ENCODE measurements at regions not wholly inside any gene's neighbourhood (a gene's known extent, or its start where the extent isn't known, plus 50 kb on each side); places are given as distances from the start of the nearest gene placed in this dataset.

DNA sequence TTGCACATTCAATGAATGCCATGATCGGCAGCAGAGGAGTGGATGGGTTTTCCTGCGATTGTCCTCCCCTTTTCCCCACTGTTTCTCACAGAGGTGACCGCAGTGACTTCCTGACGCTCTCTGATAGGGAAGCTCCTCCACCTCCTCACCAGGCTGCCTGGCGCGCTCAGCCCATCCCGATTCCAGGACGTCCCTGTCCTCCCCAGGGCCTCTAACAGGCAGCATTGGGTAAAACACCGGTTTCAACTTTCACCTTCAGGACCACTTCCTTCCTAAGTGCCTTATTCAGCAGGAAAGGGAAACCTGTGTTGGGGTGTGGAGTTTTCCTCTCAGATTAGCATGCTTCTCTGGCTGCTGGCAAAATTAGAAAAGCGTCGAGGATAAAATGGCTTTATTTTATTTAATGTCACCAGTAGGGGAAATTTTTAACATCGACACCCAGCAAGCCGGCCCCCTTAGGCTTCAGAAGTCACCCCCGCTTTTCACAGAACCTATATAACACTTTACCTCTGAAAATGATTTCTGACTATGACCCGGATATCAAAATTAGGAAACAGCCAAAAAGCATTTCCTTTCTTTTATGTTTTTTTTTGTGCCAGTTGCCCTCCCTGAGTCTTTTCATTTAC, 570.4 kb upstream of the GJE1 start:
- FAIRE-seq (no peak), DNase-seq (ENCODE audit: low read depth) (no peak)
- Histone ChIP-seq H3K9me3 (ENCODE audit: insufficient read depth, low read depth, low read length) (no peaks in the 10 kb centered on the region), H3K9ac (ENCODE audit: low read length) (peak overlapping the region; percentile 69), H3K4me2 (ENCODE audit: low read length) (peak overlapping the region; percentile 72), H3K79me2 (ENCODE audit: insufficient read depth, low read length) (no peaks in the 10 kb centered on the region), H3K4me3 (ENCODE audit: insufficient read depth, low read depth, low read length) (no peak overlapping the region), H3K4me1 (ENCODE audit: insufficient read depth, low read length) (peaks cover 13% of the 10 kb centered on the region), H3K36me3 (ENCODE audit: insufficient read depth, low read length) (no peaks in the 10 kb centered on the region), H4K20me1 (ENCODE audit: insufficient read depth, low read length) (no peaks in the 10 kb centered on the region), H3K27ac (ENCODE audit: low read depth, low read length) (peak overlapping the region; percentile 51), H3K27me3 (ENCODE audit: insufficient read depth, low read length) (no peaks in the 10 kb centered on the region), H2AFZ (ENCODE audit: low read depth, low read length) (peak overlapping the region; percentile 76)
- Mint-ChIP-seq H3K27me3 (ENCODE audit: low read depth, unreplicated experiment) (no peaks in the 10 kb centered on the region), H3K36me3 (ENCODE audit: low read depth, unreplicated experiment) (no peaks in the 10 kb centered on the region), H3K9me3 (ENCODE audit: unreplicated experiment) (no peaks in the 10 kb centered on the region), H3K4me3 (ENCODE audit: unreplicated experiment) (no peak overlapping the region), H3K4me1 (ENCODE audit: low read depth, unreplicated experiment) (peaks cover 10% of the 10 kb centered on the region), H3K27ac (ENCODE audit: unreplicated experiment) (peak overlapping the region; percentile 86)
- no peak for TF ChIP-seq EZH2 (IDR thresholded peaks at IDR 0.05; ENCODE audit: insufficient read depth, low read length)
- TF ChIP-seq, protein P1, sequence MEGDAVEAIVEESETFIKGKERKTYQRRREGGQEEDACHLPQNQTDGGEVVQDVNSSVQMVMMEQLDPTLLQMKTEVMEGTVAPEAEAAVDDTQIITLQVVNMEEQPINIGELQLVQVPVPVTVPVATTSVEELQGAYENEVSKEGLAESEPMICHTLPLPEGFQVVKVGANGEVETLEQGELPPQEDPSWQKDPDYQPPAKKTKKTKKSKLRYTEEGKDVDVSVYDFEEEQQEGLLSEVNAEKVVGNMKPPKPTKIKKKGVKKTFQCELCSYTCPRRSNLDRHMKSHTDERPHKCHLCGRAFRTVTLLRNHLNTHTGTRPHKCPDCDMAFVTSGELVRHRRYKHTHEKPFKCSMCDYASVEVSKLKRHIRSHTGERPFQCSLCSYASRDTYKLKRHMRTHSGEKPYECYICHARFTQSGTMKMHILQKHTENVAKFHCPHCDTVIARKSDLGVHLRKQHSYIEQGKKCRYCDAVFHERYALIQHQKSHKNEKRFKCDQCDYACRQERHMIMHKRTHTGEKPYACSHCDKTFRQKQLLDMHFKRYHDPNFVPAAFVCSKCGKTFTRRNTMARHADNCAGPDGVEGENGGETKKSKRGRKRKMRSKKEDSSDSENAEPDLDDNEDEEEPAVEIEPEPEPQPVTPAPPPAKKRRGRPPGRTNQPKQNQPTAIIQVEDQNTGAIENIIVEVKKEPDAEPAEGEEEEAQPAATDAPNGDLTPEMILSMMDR (IDR thresholded peaks at IDR 0.05; ENCODE audit: insufficient read depth, low read depth, low read length): no peak

DNA sequence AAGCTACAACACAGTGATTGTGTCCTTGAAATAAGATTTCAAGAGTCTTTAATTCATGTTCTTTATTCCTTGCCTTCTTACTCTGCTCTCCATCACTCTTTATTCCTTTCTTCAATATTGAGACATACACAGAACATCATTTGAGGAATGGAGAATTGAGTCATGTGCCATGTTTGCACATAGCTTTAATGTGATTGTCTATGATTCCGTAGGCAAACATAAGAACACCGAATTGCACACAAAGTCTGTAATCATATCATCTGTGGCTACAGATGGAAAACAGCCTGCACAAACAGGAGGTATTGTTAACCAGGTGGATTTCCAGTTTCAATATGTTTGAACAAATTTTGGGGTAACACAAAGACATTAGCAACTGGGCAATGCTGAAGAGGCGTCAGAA, 571.6 kb upstream of the GJE1 start:
- H3K27me3 ChIP-seq (ENCODE audit: insufficient read depth, low read length): no peaks in the 10 kb centered on the region
- no peak overlapping the region for H2AFZ ChIP-seq (ENCODE audit: low read depth, low read length)
- H3K9me3 ChIP-seq (ENCODE audit: insufficient read depth, low read depth, low read length): no peaks in the 10 kb centered on the region
- DNase-seq (ENCODE audit: low read depth) (no peak), FAIRE-seq (peak; percentile 29)
- H3K4me1 ChIP-seq (ENCODE audit: insufficient read depth, low read length): peaks cover 13% of the 10 kb centered on the region
- no peak overlapping the region for H3K4me3 ChIP-seq (ENCODE audit: insufficient read depth, low read depth, low read length)
- no peaks in the 10 kb centered on the region for H3K9me3 Mint-ChIP-seq (ENCODE audit: unreplicated experiment)
- H3K4me3 Mint-ChIP-seq (ENCODE audit: unreplicated experiment): no peak overlapping the region
- H3K4me2 ChIP-seq (ENCODE audit: low read length): no peak overlapping the region
- H3K4me1 Mint-ChIP-seq (ENCODE audit: low read depth, unreplicated experiment): peaks cover 10% of the 10 kb centered on the region
- no peaks in the 10 kb centered on the region for H3K36me3 Mint-ChIP-seq (ENCODE audit: low read depth, unreplicated experiment)
- no peak overlapping the region for H3K27ac ChIP-seq (ENCODE audit: low read depth, low read length)
- H3K27me3 Mint-ChIP-seq (ENCODE audit: low read depth, unreplicated experiment): no peaks in the 10 kb centered on the region
- H3K9ac ChIP-seq (ENCODE audit: low read length): no peak overlapping the region
- no peak for TF ChIP-seq EZH2 (IDR thresholded peaks at IDR 0.05; ENCODE audit: insufficient read depth, low read length)
- TF ChIP-seq, protein P1 (IDR thresholded peaks at IDR 0.05; ENCODE audit: insufficient read depth, low read depth, low read length): no peak
- no peaks in the 10 kb centered on the region for H3K36me3 ChIP-seq (ENCODE audit: insufficient read depth, low read length)
- H3K79me2 ChIP-seq (ENCODE audit: insufficient read depth, low read length): no peaks in the 10 kb centered on the region
- H4K20me1 ChIP-seq (ENCODE audit: insufficient read depth, low read length): no peaks in the 10 kb centered on the region
- no peak overlapping the region for H3K27ac Mint-ChIP-seq (ENCODE audit: unreplicated experiment)

DNA sequence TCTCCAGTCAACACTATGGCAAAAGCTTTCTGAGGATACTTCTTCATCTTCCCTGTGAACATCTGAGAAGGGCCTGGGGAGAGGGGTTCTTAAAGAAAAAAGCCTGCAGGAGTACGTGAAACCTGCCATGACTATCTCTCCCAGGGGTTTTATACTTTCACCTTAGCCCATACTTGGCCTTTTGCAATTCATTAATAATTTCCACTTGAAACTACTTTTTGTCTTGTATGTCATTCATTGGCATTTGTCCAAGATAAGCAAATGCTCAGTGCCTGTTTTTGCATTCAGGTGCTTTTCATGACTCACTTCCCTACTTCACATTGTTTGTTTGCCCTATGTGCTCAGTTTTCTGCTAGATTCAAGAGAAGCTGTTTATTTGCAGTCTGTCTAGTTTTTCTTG, 580.3 kb upstream of the GJE1 start:
- no peak overlapping the region for H3K4me3 Mint-ChIP-seq (ENCODE audit: unreplicated experiment)

More for the DNA sequence above, 580.3 kb upstream of the GJE1 start:
- peaks cover 2% of the 10 kb centered on the region for H3K36me3 Mint-ChIP-seq (ENCODE audit: low read depth, unreplicated experiment)
- no peaks in the 10 kb centered on the region for H3K79me2 ChIP-seq (ENCODE audit: insufficient read depth, low read length)
- FAIRE-seq: peak; percentile 49
- no peaks in the 10 kb centered on the region for H3K36me3 ChIP-seq (ENCODE audit: insufficient read depth, low read length)
- no peaks in the 10 kb centered on the region for H3K27me3 ChIP-seq (ENCODE audit: insufficient read depth, low read length)
- H3K9me3 ChIP-seq (ENCODE audit: insufficient read depth, low read depth, low read length): no peaks in the 10 kb centered on the region
- peak overlapping the region; percentile 22 for H3K27ac ChIP-seq (ENCODE audit: low read depth, low read length)
- no peak overlapping the region for H3K27ac Mint-ChIP-seq (ENCODE audit: unreplicated experiment)
- no peak overlapping the region for H3K9ac ChIP-seq (ENCODE audit: low read length)
- TF ChIP-seq, protein P1 (IDR thresholded peaks at IDR 0.05; ENCODE audit: insufficient read depth, low read depth, low read length): no peak
- TF ChIP-seq EZH2 (IDR thresholded peaks at IDR 0.05; ENCODE audit: insufficient read depth, low read length): no peak
- H4K20me1 ChIP-seq (ENCODE audit: insufficient read depth, low read length): no peaks in the 10 kb centered on the region
- no peak overlapping the region for H2AFZ ChIP-seq (ENCODE audit: low read depth, low read length)
- H3K4me1 ChIP-seq (ENCODE audit: insufficient read depth, low read length): no peaks in the 10 kb centered on the region
- DNase-seq (ENCODE audit: low read depth): peak; percentile 90
- no peaks in the 10 kb centered on the region for H3K27me3 Mint-ChIP-seq (ENCODE audit: low read depth, unreplicated experiment)
- peak overlapping the region; percentile 37 for H3K4me2 ChIP-seq (ENCODE audit: low read length)
- H3K9me3 Mint-ChIP-seq (ENCODE audit: unreplicated experiment): peaks cover 8% of the 10 kb centered on the region
- H3K4me3 ChIP-seq (ENCODE audit: insufficient read depth, low read depth, low read length): no peak overlapping the region
- peaks cover 6% of the 10 kb centered on the region for H3K4me1 Mint-ChIP-seq (ENCODE audit: low read depth, unreplicated experiment)
